SK-N-SH (cell line): ENCODE measurements at regions not wholly inside any gene's neighbourhood (a gene's known extent, or its start where the extent isn't known, plus 50 kb on each side); places are given as distances from the start of the nearest gene placed in this dataset.
"Not testable (repeated sequence)": the region's sequence is repeated elsewhere in the genome, so short reads cannot be mapped to it uniquely, and the experiment has no call there.

Experiments
- CTCF ChIP-seq: fragments of 200-600 bp; sonication (generic); IDR thresholded peaks from 2 replicates; pipeline ENCODE4 v1.6.1; 2017; ENCODE audit warnings: antibody characterized with exemption, mild to moderate bottlenecking, moderate library complexity
- EZH2phosphoT487 ChIP-seq: fragments of 200-600 bp; sonication (generic); IDR thresholded peaks from 2 replicates; pipeline ENCODE4 v1.6.1; 2017; ENCODE audit warnings: low read depth, mixed run types, mild to moderate bottlenecking, antibody characterized with exemption, moderate library complexity, borderline replicate concordance
- POLR2AphosphoS5 ChIP-seq: IDR thresholded peaks from 2 replicates; pipeline ENCODE4 v1.6.1; 2012; ENCODE audit warnings: low read depth, low read length
- RFX5 ChIP-seq: IDR thresholded peaks from 2 replicates; pipeline ENCODE4 v1.6.1; 2012; ENCODE audit warnings: mild to moderate bottlenecking, improper control_type of control experiment, low read length

- not testable (repeated sequence) for TF ChIP-seq POLR2AphosphoS5, EZH2phosphoT487, RFX5
- peak; percentile 51 for TF ChIP-seq CTCF
Observed at GRCh38 chr11:89614428-89614827, 95.7 kb upstream of the TRIM77 start.
